SK-N-MC (cell line): ENCODE measurements at regions not wholly inside any gene's neighbourhood (a gene's known extent, or its start where the extent isn't known, plus 50 kb on each side); places are given as distances from the start of the nearest gene placed in this dataset.
"Not testable (repeated sequence)": the region's sequence is repeated elsewhere in the genome, so short reads cannot be mapped to it uniquely, and the experiment has no call there.

Source experiments
- DNase-seq: peaks from one replicate; pipeline ENCODE4 v3.0.0-alpha.2; 2011; ENCODE audit warnings: low read depth, low spot score
- H3K27ac ChIP-seq: fragments of 200-600 bp; sonication (generic); 2 replicates; pipeline ENCODE4 v1.5.1; 2016; ENCODE audit warnings: mixed run types
- H3K36me3 ChIP-seq: fragments of 200-600 bp; sonication (generic); 2 replicates; pipeline ENCODE4 v1.6.1; 2017; ENCODE audit warnings: antibody characterized with exemption, low read length, mixed read lengths; ENCODE audit not compliant: insufficient read depth
- H3K4me3 ChIP-seq: fragments of 200-600 bp; sonication (generic); 2 replicates; pipeline ENCODE4 v1.5.1; 2016
- H3K9ac ChIP-seq: fragments of 200-600 bp; sonication (generic); 2 replicates; pipeline ENCODE4 v1.8.0; 2017; ENCODE audit warnings: mixed run types, mixed read lengths; ENCODE audit not compliant: insufficient read length
- H3K9me3 ChIP-seq: fragments of 200-600 bp; sonication (generic); 2 replicates; pipeline ENCODE4 v1.6.1; 2017; ENCODE audit warnings: low read depth, mild to moderate bottlenecking, antibody characterized with exemption, low read length, moderate library complexity, mixed read lengths
- EZH2 ChIP-seq: fragments of 200-600 bp; sonication (generic); IDR thresholded peaks from one replicate; pipeline ENCODE4 v1.6.1; 2017; ENCODE audit warnings: antibody characterized with exemption
- FOXP2 ChIP-seq: optimal IDR thresholded peaks from 2 replicates; pipeline ENCODE3; 2011; ENCODE audit warnings: mild to moderate bottlenecking, moderate library complexity; ENCODE audit not compliant: insufficient read depth; ENCODE audit errors: extremely low read length, control extremely low read depth
- POLR2AphosphoS5 ChIP-seq: IDR thresholded peaks from 2 replicates; pipeline ENCODE4 v1.6.1; 2012; ENCODE audit warnings: mild to moderate bottlenecking, low read depth, low read length, borderline replicate concordance

DNA sequence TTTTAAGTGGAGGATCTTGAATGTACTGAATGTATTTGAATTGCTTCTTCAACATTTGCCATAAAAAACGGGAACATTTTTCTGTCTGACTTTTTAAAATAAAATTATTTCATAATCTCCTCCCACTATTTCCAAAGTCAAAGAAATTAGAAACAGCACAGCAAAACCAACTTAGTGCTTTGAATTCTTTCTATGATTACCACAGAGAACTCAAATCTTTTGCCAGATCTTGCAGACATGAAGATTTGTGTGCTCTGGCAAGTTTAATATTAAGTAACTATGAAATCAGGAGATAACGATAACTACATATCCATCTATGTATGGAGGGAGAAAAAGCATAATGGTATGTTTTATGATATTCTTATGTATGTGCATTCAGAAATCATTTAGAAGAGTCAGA is 982.2 kb downstream of the PCDH7 start:
- Histone ChIP-seq H3K36me3 (no peaks in the 10 kb centered on the region), H3K4me3 (no peak overlapping the region), H3K27ac (no peak overlapping the region), H3K9me3 (no peaks in the 10 kb centered on the region), H3K9ac (no peak overlapping the region)
- no peak for DNase-seq
- TF ChIP-seq EZH2 (no peak), FOXP2 (no peak), POLR2AphosphoS5 (no peak)

DNA sequence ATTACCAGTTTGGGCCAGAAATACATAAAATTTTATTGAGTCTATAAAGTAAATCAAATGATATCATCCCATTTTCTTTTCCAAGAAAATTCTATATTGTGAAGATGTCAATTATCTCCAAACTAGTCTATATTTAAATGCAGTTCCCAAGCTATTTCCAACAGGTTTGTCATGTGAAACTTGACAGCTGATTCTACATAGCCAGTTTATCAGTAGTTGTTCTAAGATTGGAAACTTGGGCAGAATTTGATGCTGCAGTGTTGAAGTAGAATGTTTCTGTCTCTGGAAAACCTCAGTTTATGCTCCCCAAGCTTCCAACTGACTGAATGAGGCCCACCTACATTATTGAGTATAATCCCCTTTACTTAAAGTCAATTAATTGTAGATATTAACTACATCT is 994.1 kb downstream of the PCDH7 start:
- Histone ChIP-seq H3K27ac (no peak overlapping the region), H3K9me3 (no peaks in the 10 kb centered on the region), H3K36me3 (no peaks in the 10 kb centered on the region), H3K9ac (no peak overlapping the region), H3K4me3 (no peak overlapping the region)
- TF ChIP-seq FOXP2 (no peak), POLR2AphosphoS5 (no peak), EZH2 (no peak)
- DNase-seq: no peak

DNA sequence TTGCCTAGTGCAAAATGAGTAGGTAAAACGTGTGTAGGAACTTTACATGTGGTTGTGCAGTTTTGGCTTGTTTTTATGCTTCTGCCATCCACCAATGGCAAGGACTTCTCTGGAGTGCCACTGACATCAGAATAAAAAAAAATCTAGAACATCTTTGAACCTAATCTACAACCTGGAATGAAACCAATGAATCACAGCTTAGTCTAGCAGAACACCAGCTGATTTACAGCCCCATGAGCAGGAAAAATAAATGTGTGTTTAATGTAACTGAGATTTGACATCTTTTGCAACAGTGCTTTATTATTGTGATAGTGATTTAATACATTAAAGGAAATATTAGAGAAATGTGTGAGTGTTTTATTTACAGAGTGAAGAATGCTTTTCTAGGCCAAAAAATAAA is 995.1 kb downstream of the PCDH7 start:
- Histone ChIP-seq H3K27ac (no peak overlapping the region), H3K9me3 (no peaks in the 10 kb centered on the region), H3K9ac (no peak overlapping the region), H3K4me3 (no peak overlapping the region), H3K36me3 (no peaks in the 10 kb centered on the region)
- no peak for DNase-seq
- TF ChIP-seq FOXP2 (no peak), EZH2 (no peak), POLR2AphosphoS5 (no peak)

DNA sequence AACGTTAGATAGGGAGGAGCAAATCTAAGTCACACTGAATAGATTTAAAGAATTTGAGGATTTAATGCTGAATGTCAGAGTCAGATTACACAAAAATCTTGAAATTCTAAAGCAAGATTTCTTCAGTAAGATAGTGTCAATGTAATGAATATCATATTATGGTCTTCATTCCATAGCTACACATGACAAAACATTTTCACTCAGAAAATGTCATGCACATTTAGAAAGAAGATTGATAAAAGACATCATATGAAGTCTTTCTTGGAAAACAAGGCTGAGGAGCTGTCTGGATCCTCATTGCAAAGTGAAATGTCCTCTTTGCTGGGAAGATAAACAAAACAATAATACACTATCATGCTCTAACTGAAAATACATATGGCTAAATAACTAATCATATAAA is 1006.9 kb downstream of the PCDH7 start:
- no peak overlapping the region for H3K27ac ChIP-seq
- no peak for DNase-seq
- H3K36me3 ChIP-seq: no peaks in the 10 kb centered on the region
- TF ChIP-seq EZH2: no peak
- no peak for TF ChIP-seq FOXP2
- TF ChIP-seq POLR2AphosphoS5: no peak
- H3K9me3 ChIP-seq: no peaks in the 10 kb centered on the region
- no peak overlapping the region for H3K9ac ChIP-seq
- H3K4me3 ChIP-seq: no peak overlapping the region

DNA sequence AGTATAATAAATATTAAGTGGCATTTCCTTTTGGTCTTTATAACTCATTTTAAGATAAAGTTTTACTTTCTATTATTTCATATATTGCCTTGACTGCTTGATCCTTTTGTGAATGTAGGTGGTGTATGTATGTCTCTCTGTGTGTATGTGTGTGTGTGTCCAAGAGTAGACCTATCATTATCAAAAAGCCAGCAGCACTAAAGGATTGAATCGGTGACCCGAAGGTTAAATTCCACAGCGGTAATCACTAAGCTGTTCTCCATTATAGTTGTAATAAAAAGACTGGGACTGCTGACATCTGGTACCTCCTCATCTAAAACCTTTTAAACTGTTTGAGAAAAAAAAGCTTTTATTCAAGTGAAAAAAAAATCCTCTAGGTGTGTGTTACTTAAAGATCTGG is 1014.8 kb downstream of the PCDH7 start:
- TF ChIP-seq EZH2: no peak
- TF ChIP-seq POLR2AphosphoS5: no peak
- no peak for TF ChIP-seq FOXP2
- no peak for DNase-seq
- Histone ChIP-seq H3K27ac (no peak overlapping the region), H3K9me3 (no peaks in the 10 kb centered on the region), H3K9ac (no peak overlapping the region), H3K36me3 (no peaks in the 10 kb centered on the region), H3K4me3 (no peak overlapping the region)

DNA sequence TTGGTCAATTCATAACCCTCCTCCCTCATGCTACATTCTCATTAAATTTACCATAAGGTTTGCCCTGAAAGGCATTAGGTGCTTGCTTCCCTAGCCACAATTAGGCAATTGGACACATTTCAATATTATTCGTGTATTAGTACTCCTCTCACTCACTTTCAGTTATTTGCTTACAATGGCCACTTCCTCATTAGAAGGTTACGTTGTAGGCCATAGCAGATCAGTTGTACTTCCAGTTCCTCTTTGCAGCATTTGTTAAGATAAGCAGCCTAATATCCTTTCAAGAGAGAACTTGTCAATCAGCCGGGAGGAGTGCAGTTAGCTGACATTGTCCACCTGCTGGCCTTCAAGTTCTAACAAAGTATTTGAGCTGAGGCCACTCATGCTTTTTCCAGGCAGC is 1017.2 kb downstream of the PCDH7 start:
- Histone ChIP-seq H3K9ac (no peak overlapping the region), H3K36me3 (no peaks in the 10 kb centered on the region), H3K4me3 (no peak overlapping the region), H3K9me3 (no peaks in the 10 kb centered on the region), H3K27ac (no peak overlapping the region)
- no peak for DNase-seq
- no peak for TF ChIP-seq EZH2
- TF ChIP-seq POLR2AphosphoS5: no peak
- TF ChIP-seq FOXP2: no peak

DNA sequence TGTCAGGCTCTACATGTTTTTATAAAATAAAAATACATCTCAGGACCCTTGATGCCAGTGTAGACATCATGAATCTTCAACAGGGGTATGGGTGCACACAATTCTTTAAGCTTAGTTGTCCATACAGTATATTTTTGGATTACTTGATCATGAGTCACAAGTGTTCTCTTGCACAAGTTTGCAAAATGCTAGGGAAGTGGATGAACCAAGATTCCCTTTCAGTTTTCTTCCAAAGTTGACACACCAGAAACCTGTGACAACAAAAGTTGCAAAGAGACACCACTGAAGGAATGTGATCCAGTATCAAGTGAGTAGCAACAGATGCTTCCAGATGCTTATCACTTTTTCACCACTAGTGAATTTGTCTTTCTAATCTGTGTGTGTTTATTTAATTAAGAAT is 1021.2 kb downstream of the PCDH7 start:
- H3K4me3 ChIP-seq: no peak overlapping the region
- no peaks in the 10 kb centered on the region for H3K36me3 ChIP-seq
- no peak overlapping the region for H3K9ac ChIP-seq
- H3K9me3 ChIP-seq: no peaks in the 10 kb centered on the region
- TF ChIP-seq POLR2AphosphoS5: no peak
- TF ChIP-seq FOXP2: no peak
- TF ChIP-seq EZH2: no peak
- no peak for DNase-seq
- H3K27ac ChIP-seq: no peak overlapping the region

DNA sequence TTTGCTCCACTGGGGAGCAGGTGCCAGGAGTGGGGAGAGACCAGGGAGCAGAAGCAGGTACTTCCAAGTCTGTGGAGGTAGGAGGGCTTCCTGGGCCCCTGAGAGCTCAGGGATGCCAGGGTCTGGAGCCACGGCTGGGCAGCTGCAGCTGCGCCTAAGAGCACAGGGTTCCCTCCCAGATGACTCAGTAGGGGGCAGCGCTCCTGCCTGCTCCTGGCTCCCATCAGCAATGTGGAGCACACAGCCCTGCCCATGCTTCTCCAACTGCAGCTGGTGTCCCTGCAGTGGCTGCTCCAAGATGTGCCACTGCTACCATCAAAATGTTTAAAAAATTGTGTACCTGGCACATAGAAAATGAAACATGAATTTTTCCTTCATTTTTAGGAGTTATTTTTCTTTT is 1028.2 kb downstream of the PCDH7 start:
- no peak overlapping the region for H3K27ac ChIP-seq
- no peaks in the 10 kb centered on the region for H3K36me3 ChIP-seq
- no peak for TF ChIP-seq FOXP2
- TF ChIP-seq POLR2AphosphoS5: no peak
- no peak for TF ChIP-seq EZH2
- DNase-seq: no peak
- H3K9ac ChIP-seq: no peak overlapping the region
- no peak overlapping the region for H3K4me3 ChIP-seq
- H3K9me3 ChIP-seq: no peaks in the 10 kb centered on the region

DNA sequence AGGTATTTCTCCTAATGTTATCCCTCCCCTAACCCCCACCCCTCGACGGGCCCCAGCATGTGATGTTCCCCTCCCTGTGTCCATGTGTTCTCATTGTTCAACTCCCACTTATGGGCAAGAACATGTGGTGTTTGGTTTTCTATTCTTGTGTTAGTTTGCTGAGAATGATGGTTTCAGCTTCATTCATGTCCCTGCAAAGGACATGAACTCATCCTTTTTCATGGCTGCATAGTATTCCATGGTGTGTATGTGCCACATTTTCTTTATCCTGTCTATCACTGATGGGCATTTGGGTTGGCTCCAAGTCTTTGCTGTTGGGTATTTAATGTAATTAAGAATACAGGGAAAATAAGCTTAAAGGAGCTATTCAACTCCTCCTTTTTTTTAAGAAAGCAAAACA is 1030.4 kb downstream of the PCDH7 start:
- not testable (repeated sequence) for H3K27ac ChIP-seq, H3K36me3 ChIP-seq, H3K9me3 ChIP-seq, H3K4me3 ChIP-seq, DNase-seq, H3K9ac ChIP-seq
